HepG2 (cell line): ENCODE measurements at regions not wholly inside any gene's neighbourhood (a gene's known extent, or its start where the extent isn't known, plus 50 kb on each side); places are given as distances from the start of the nearest gene placed in this dataset.
"Not testable (repeated sequence)": the region's sequence is repeated elsewhere in the genome, so short reads cannot be mapped to it uniquely, and the experiment has no call there.

Source experiments
- ATAC-seq: fragments of 200-7000 bp; cut with Tn5 transposase; 3 replicates; pipeline ENCODE4 v1.9.1; 2020; ENCODE audit warnings: mild to moderate bottlenecking, moderate library complexity
- BruUV-seq: library from RNA; stranded (reverse); fragments of 400-500 nt; replicated peaks from 2 replicates; lab custom pipeline; 2021; lab: Mats Ljungman, UMichigan
- CTCF ChIA-PET: fragments of 300-600 bp; formaldehyde crosslinking; extraction: SDS; loops from one replicate; lab custom pipeline; 2021; ENCODE audit warnings: low total read pairs, inconsistent platforms, low intra/inter-chr PET ratio; lab: Yijun Ruan, JAX
- POLR2A ChIA-PET: fragments of 350-600 bp; sonication (Branson Sonifier 250); formaldehyde crosslinking; loops from one replicate; lab custom pipeline; 2020; ENCODE audit warnings: antibody characterized with exemption, inconsistent platforms; lab: Yijun Ruan, JAX
- DNase-seq: peaks from one replicate; pipeline ENCODE4 v3.0.0-alpha.2; 2015; ENCODE audit warnings: low spot score
- FAIRE-seq: peaks from 3 replicates; lab custom pipeline; 2011; peaks lifted over from hg19 to GRCh38; lab: Jason Lieb, UNC
- H2AFZ ChIP-seq: one replicate; pipeline ENCODE4 v1.6.1; 2011; ENCODE audit warnings: low read length, inconsistent platforms
- H3K27ac ChIP-seq: fragments of 300-600 bp; 3 replicates; pipeline ENCODE4 v1.8.0; 2011; ENCODE audit warnings: mixed run types, mild to moderate bottlenecking, mixed read lengths, low read length, inconsistent platforms; ENCODE audit not compliant: insufficient read depth; ENCODE audit errors: extremely low read length
- H3K27me3 ChIP-seq, 2 experiments: fragments of 200-600 bp in 1 of 2; 2 replicates in 1 of 2; 3 replicates in 1 of 2; pipeline versions ENCODE4 v1.6.0 to v1.8.0; 2011; ENCODE audit warnings: low read length in 2 of 2, mild to moderate bottlenecking in 2 of 2, moderate library complexity in 2 of 2, inconsistent platforms in 1 of 2; ENCODE audit not compliant: insufficient read depth in 2 of 2, control insufficient read depth in 1 of 2
- H3K36me3 ChIP-seq, 2 experiments: fragments of 200-600 bp in 1 of 2; replicated peaks in 1 of 2; 2 replicates in 1 of 2; 3 replicates in 1 of 2; pipeline versions ENCODE4 v1.5.1 to v1.8.0; 2011; ENCODE audit warnings: low read length in 2 of 2, inconsistent platforms in 1 of 2; ENCODE audit not compliant: insufficient read depth in 2 of 2, control insufficient read depth in 1 of 2
- H3K4me1 ChIP-seq: 2 replicates; pipeline ENCODE4 v1.5.1; 2012; ENCODE audit warnings: low read length, inconsistent platforms; ENCODE audit not compliant: insufficient read depth
- H3K4me2 ChIP-seq: 2 replicates; pipeline ENCODE4 v1.6.0; 2011; ENCODE audit warnings: low read depth, low read length, inconsistent platforms
- H3K4me3 ChIP-seq, 3 experiments: fragments of 200-600 bp in 1 of 3; sonication (generic), shearing (Covaris generic) in 1 of 3; replicated peaks in 1 of 3; 2 replicates each; pipeline ENCODE4 v1.5.1; 2011 to 2016; ENCODE audit warnings: low read length in 3 of 3, inconsistent platforms in 2 of 3, low read depth in 2 of 3, mild to moderate bottlenecking in 2 of 3, control low read depth in 1 of 3, mixed read lengths in 1 of 3; ENCODE audit not compliant: insufficient read depth in 1 of 3
- H3K79me2 ChIP-seq: one replicate; pipeline ENCODE4 v1.6.1; 2011; ENCODE audit warnings: low read length, inconsistent platforms; ENCODE audit not compliant: insufficient read depth
- H3K9ac ChIP-seq: 2 replicates; pipeline ENCODE4 v1.6.0; 2011; ENCODE audit warnings: mild to moderate bottlenecking, low read depth, low read length, inconsistent platforms; ENCODE audit not compliant: insufficient read depth
- H3K9me3 ChIP-seq: 2 replicates; pipeline ENCODE4 v1.5.1; 2012; ENCODE audit warnings: mild to moderate bottlenecking, low read length
- H4K20me1 ChIP-seq: 2 replicates; pipeline ENCODE4 v1.6.0; 2011; ENCODE audit warnings: inconsistent platforms, mild to moderate bottlenecking, low read length, moderate library complexity; ENCODE audit not compliant: insufficient read depth
- WGBS: methylation state at CpG from one replicate; pipeline ENCODE4 v1.1.6; 2017; ENCODE audit warnings: low lambda C conversion rate; 5-methylcytosine and 5-hydroxymethylcytosine counted together
- in situ Hi-C: cut with HindIII; loops from 2 replicates; pipeline ENCODE4 v1.10.0; 2017; ENCODE audit warnings: low pct_unique_long_range_greater_than_20kb; ENCODE audit not compliant: extremely low pct_ligation_motif_present
- intact Hi-C: fragments of 100-400 bp; cut with micrococcal nuclease; formaldehyde crosslinking; loops from one replicate; pipeline ENCODE4 v1.10.0; 2022; ENCODE audit not compliant: unreplicated experiment
- small RNA-seq, 3 experiments: library from RNA; depleted of rRNA; stranded (forward); fragments of <200 nt; gene quantifications; one replicate each; pipeline ENCODE3, GENCODE V24; 2012; ENCODE audit warnings: low read depth in 2 of 3, low replicate concordance in 1 of 3; ENCODE audit not compliant: insufficient read length in 3 of 3, insufficient read depth in 2 of 3

GRCh38 chr22:15922666-15923065 lies 232.8 kb downstream of the POTEH start:
- H3K4me3 ChIP-seq, intact Hi-C loops, DNase-seq, H4K20me1 ChIP-seq, H3K9ac ChIP-seq, POLR2A ChIA-PET, BruUV-seq, H3K9me3 ChIP-seq, H3K27me3 ChIP-seq, in situ Hi-C loops, CTCF ChIA-PET, H3K79me2 ChIP-seq, H3K36me3 ChIP-seq, H3K27ac ChIP-seq, H2AFZ ChIP-seq, ATAC-seq, FAIRE-seq, H3K4me2 ChIP-seq: not testable (repeated sequence)
- H3K4me1 ChIP-seq = peaks cover 11% of the 10 kb centered on the region; the same call in 1 of the 2 replicates
- no CpG with 5 or more reads among the region's 5 CpGs for WGBS

GRCh38 chr22:15924820-15925219 lies 235.0 kb downstream of the POTEH start:
- no CpG with 5 or more reads among the region's 2 CpGs for WGBS
- BruUV-seq, ATAC-seq, H2AFZ ChIP-seq, H3K36me3 ChIP-seq, H3K4me3 ChIP-seq, H3K27ac ChIP-seq, DNase-seq, H3K4me2 ChIP-seq, intact Hi-C loops, FAIRE-seq, POLR2A ChIA-PET, H3K9ac ChIP-seq, H4K20me1 ChIP-seq, H3K27me3 ChIP-seq, CTCF ChIA-PET, in situ Hi-C loops, H3K79me2 ChIP-seq, H3K9me3 ChIP-seq: not testable (repeated sequence)
- H3K4me1 ChIP-seq = peaks cover 11% of the 10 kb centered on the region; the same call in 1 of the 2 replicates

- intact Hi-C loops, H3K4me2 ChIP-seq, in situ Hi-C loops, H3K9ac ChIP-seq, CTCF ChIA-PET, H3K9me3 ChIP-seq, H3K36me3 ChIP-seq, H4K20me1 ChIP-seq, POLR2A ChIA-PET, H3K27ac ChIP-seq, FAIRE-seq, H3K4me1 ChIP-seq, H2AFZ ChIP-seq, ATAC-seq, DNase-seq, H3K27me3 ChIP-seq, H3K4me3 ChIP-seq, BruUV-seq, H3K79me2 ChIP-seq: not testable (repeated sequence)
- 30% methylated on average over 4 of the region's 5 CpGs for WGBS
These were observed 237.3 kb downstream of the POTEH start for GRCh38 chr22:15927172-15927571.

Small RNA genes in the stretch of these regions (small RNA-seq; reads per million reads assigned to genes)
- 0 reads per million in 3 experiments for gene AP000522.1
